Sigmoid colon (tissue), 6 donors: ENCODE measurements at regions not wholly inside any gene's neighbourhood (a gene's known extent, or its start where the extent isn't known, plus 50 kb on each side); places are given as distances from the start of the nearest gene placed in this dataset.

Source experiments
- DNase-seq: peaks from one replicate; pipeline ENCODE4 v3.0.0-alpha.2; 2019
- H3K27ac ChIP-seq, 4 donors: fragments of 200-600 bp; sonication (generic); one replicate each; pipeline ENCODE4 v1.5.1; 2016 to 2019; ENCODE audit warnings: mild to moderate bottlenecking in 1 of 4
- H3K27me3 ChIP-seq, 3 donors: fragments of 200-600 bp; sonication (generic); one replicate each; pipeline ENCODE4 v1.5.1; 2019; ENCODE audit warnings: mild to moderate bottlenecking in 1 of 3
- H3K36me3 ChIP-seq, 4 donors: fragments of 200-600 bp; sonication (generic); one replicate each; pipeline ENCODE4 v1.5.1; 2016 to 2019
- H3K4me1 ChIP-seq, 4 donors: fragments of 200-600 bp; sonication (generic); one replicate each; pipeline ENCODE4 v1.5.1; 2017 to 2019
- H3K4me3 ChIP-seq, 4 donors: fragments of 200-600 bp; sonication (generic); one replicate each; pipeline ENCODE4 v1.5.1; 2017 to 2019; ENCODE audit warnings: mild to moderate bottlenecking in 2 of 4, moderate library complexity in 1 of 4
- H3K9me3 ChIP-seq, 4 donors: fragments of 200-600 bp in 3 of 4; sonication (generic) in 3 of 4; one replicate each; pipeline versions ENCODE4 v1.5.1 to v1.6.1; 2013 to 2019
- CTCF ChIP-seq, 4 experiments: fragments of 450-650 bp in 3 of 4; fragments of 200-600 bp in 1 of 4; IDR thresholded peaks; one replicate each; pipeline ENCODE4 v1.5.1; 2016 to 2019; ENCODE audit warnings: antibody characterized with exemption in 4 of 4, mild to moderate bottlenecking in 3 of 4, moderate library complexity in 2 of 4
- EP300 ChIP-seq, 4 donors: sonication (generic); formaldehyde crosslinking; IDR thresholded peaks; one replicate each; pipeline ENCODE4 v1.6.1; 2017; ENCODE audit warnings: antibody characterized with exemption in 4 of 4
- POLR2A ChIP-seq, 2 donors: fragments of 450-650 bp; IDR thresholded peaks; one replicate each; pipeline ENCODE4 v1.6.1; 2016; ENCODE audit warnings: antibody characterized with exemption in 2 of 2, mild to moderate bottlenecking in 2 of 2, moderate library complexity in 2 of 2
- POLR2AphosphoS5 ChIP-seq, 4 donors: sonication (generic); formaldehyde crosslinking; IDR thresholded peaks; one replicate each; pipeline ENCODE4 v1.6.1; 2017; ENCODE audit warnings: antibody characterized with exemption in 4 of 4
- WGBS, 2 donors: extraction: QIAGEN DNeasy Blood & Tissue Kit; methylation state at CpG; one replicate each; pipeline ENCODE4 v1.1.7; 2013; 5-methylcytosine and 5-hydroxymethylcytosine counted together
- intact Hi-C: fragments of 100-400 bp; cut with DNase I; formaldehyde crosslinking; loops from one replicate; pipeline ENCODE4 v1.15.1; 2023
- donor health status: healthy with polysubstance abuse.
- donor health status: healthy.

GRCh38 chr1:194322751-194323150, 1136.3 kb upstream of the B3GALT2 start:
- Histone ChIP-seq H3K9me3 (no peaks in the 10 kb centered on the region), H3K36me3 (no peaks in the 10 kb centered on the region), H3K27me3 (no peaks in the 10 kb centered on the region), H3K4me3 (no peak overlapping the region), H3K27ac (no peak overlapping the region), H3K4me1 (no peaks in the 10 kb centered on the region)
- TF ChIP-seq POLR2A (IDR thresholded peaks at IDR 0.05) (no peak), EP300 (IDR thresholded peaks at IDR 0.05) (no peak), CTCF (IDR thresholded peaks at IDR 0.05) (no peak), POLR2AphosphoS5 (IDR thresholded peaks at IDR 0.05) (no peak)
- 80 to 81% methylated on average over 4 of the region's 4 CpGs for WGBS, 2 donors
- DNase-seq, result no peak
- intact Hi-C loops, result no loop called here

GRCh38 chr1:194318790-194319280, 1132.4 kb upstream of the B3GALT2 start:
- no peaks in the 10 kb centered on the region for H3K4me1 ChIP-seq
- no peaks in the 10 kb centered on the region for H3K36me3 ChIP-seq
- no peak overlapping the region for H3K4me3 ChIP-seq
- no peaks in the 10 kb centered on the region for H3K27me3 ChIP-seq
- DNase-seq, result no peak
- no peak for TF ChIP-seq POLR2A (IDR thresholded peaks at IDR 0.05)
- TF ChIP-seq CTCF (IDR thresholded peaks at IDR 0.05), result no peak
- 50 to 67% methylated on average over 1 of the region's 1 CpG for WGBS, 2 donors
- H3K27ac ChIP-seq, result no peak overlapping the region
- no peaks in the 10 kb centered on the region for H3K9me3 ChIP-seq
- intact Hi-C loops, result no loop called here

GRCh38 chr1:194309697-194310096, 1123.3 kb upstream of the B3GALT2 start:
- no peaks in the 10 kb centered on the region for H3K9me3 ChIP-seq
- no peak overlapping the region for H3K4me3 ChIP-seq
- H3K36me3 ChIP-seq, result no peaks in the 10 kb centered on the region
- no peak for DNase-seq
- no peaks in the 10 kb centered on the region for H3K4me1 ChIP-seq
- intact Hi-C loops, result no loop called here
- 86 to 87% methylated on average over 2 of the region's 2 CpGs for whole genome bisulfite sequencing, 2 donors
- TF ChIP-seq POLR2A (IDR thresholded peaks at IDR 0.05) (no peak), POLR2AphosphoS5 (IDR thresholded peaks at IDR 0.05) (no peak), EP300 (IDR thresholded peaks at IDR 0.05) (no peak), CTCF (IDR thresholded peaks at IDR 0.05) (no peak)
- no peak overlapping the region for H3K27ac ChIP-seq
- no peaks in the 10 kb centered on the region for H3K27me3 ChIP-seq

DNA sequence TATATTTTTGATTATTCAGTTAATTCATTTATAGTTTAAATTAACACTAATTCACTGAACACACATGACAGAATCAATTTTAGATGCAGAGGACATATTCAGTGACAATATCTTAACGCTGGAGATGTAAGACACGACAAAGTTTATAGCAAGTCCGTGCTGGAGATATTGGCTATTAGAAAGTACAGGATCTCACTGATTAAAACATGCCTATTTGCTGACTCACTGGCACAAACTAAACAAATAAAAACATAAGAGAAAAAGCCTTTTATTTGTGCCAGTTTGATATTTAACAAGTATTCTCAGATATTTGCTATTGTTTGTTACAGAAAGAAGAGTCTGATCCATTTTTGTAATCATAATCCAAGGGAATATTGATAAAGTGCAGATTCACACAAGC, 1122.9 kb upstream of the B3GALT2 start:
- no peaks in the 10 kb centered on the region for H3K27me3 ChIP-seq
- WGBS, 2 donors, result 82 to 94% methylated on average over 3 of the region's 3 CpGs
- intact Hi-C loops, result no loop called here
- no peak overlapping the region for H3K27ac ChIP-seq
- H3K4me3 ChIP-seq, result no peak overlapping the region
- H3K36me3 ChIP-seq, result no peaks in the 10 kb centered on the region
- no peaks in the 10 kb centered on the region for H3K4me1 ChIP-seq
- no peak for DNase-seq
- no peaks in the 10 kb centered on the region for H3K9me3 ChIP-seq
- no peak for TF ChIP-seq CTCF (IDR thresholded peaks at IDR 0.05)
- TF ChIP-seq POLR2AphosphoS5 (IDR thresholded peaks at IDR 0.05), result no peak
- no peak for TF ChIP-seq EP300 (IDR thresholded peaks at IDR 0.05)
- TF ChIP-seq POLR2A (IDR thresholded peaks at IDR 0.05), result no peak

DNA sequence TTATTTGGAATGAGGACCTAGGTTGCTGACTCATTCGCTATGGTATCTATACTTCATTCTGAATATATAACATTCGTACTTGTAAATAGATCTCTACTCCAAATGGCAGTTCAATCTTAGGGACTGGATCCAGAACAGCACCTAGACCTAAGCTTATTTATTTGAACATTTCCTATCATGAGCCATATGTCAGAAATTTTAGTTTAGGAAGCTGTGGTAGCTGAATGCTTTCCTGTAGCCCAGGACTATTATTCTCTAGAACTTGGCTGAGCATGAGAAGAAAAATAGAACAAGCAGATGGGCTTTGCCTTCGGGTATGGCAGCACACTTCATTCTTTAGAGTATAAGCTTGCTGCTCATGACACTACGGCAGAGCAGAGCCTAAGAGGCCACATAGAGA, 1114.4 kb upstream of the B3GALT2 start:
- Histone ChIP-seq H3K36me3 (no peaks in the 10 kb centered on the region), H3K4me1 (no peaks in the 10 kb centered on the region), H3K4me3 (no peak overlapping the region), H3K9me3 (no peaks in the 10 kb centered on the region), H3K27me3 (no peaks in the 10 kb centered on the region), H3K27ac (no peak overlapping the region)
- WGBS, 2 donors, result 78 to 89% methylated on average over 4 of the region's 4 CpGs
- TF ChIP-seq EP300 (IDR thresholded peaks at IDR 0.05) (no peak), CTCF (IDR thresholded peaks at IDR 0.05) (no peak), POLR2AphosphoS5 (IDR thresholded peaks at IDR 0.05) (no peak), POLR2A (IDR thresholded peaks at IDR 0.05) (no peak)
- intact Hi-C loops, result no loop called here
- no peak for DNase-seq
